ENCODE measurements at regions not wholly inside any gene's neighbourhood (a gene's known extent, or its start where the extent isn't known, plus 50 kb on each side); places are given as distances from the start of the nearest gene placed in this dataset.

DNA sequence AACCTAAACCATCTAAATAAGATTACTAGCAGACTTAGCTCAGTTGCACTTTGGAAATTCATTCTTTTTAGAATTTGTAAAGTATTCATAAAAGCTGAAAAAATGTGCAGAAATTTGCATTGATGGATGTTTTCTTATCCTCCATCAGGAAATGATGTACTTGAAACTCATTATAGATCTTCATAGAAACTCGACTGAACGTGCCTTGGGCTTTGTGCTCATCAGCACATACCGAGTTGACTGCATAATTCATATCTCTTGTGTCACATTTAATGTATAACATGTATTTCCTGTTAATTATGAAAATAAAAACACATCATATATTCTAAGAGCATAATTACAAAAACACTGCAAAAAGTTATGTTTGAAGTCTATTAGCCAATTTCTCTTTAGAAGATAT, 290.9 kb upstream of the NR5A2 start:
- peaks cover 2% of the 10 kb centered on the region for H3K36me3 Mint-ChIP-seq
- peaks cover 0 to 3% (median 0%) of the 10 kb centered on the region in 3 donors for H3K9me3 Mint-ChIP-seq
- H3K27me3 Mint-ChIP-seq, result peaks cover 3% of the 10 kb centered on the region
- no peaks in the 10 kb centered on the region for H3K4me1 Mint-ChIP-seq
- no peak overlapping the region for H3K27ac Mint-ChIP-seq
- no peak overlapping the region for H3K4me3 Mint-ChIP-seq

- Mint-ChIP-seq H3K9me3 (peaks cover 0 to 3% (median 0%) of the 10 kb centered on the region in 3 donors), H3K4me1 (no peaks in the 10 kb centered on the region)
Measured at GRCh38 chr1:199741586-199741985, 285.9 kb upstream of the NR5A2 start.

GRCh38 chr1:199742547-199742946, 285.0 kb upstream of the NR5A2 start:
- Mint-ChIP-seq H3K9me3 (peaks cover 0 to 3% (median 0%) of the 10 kb centered on the region in 3 donors), H3K27me3 (peaks cover 3% of the 10 kb centered on the region), H3K36me3 (peaks cover 2% of the 10 kb centered on the region), H3K4me3 (no peak overlapping the region), H3K4me1 (no peaks in the 10 kb centered on the region), H3K27ac (no peak overlapping the region)

More at GRCh38 chr1:199741586-199741985, 285.9 kb upstream of the NR5A2 start:
- H3K36me3 Mint-ChIP-seq, result peaks cover 2% of the 10 kb centered on the region
- H3K4me3 Mint-ChIP-seq, result no peak overlapping the region
- H3K27ac Mint-ChIP-seq, result no peak overlapping the region
- peaks cover 3% of the 10 kb centered on the region for H3K27me3 Mint-ChIP-seq

DNA sequence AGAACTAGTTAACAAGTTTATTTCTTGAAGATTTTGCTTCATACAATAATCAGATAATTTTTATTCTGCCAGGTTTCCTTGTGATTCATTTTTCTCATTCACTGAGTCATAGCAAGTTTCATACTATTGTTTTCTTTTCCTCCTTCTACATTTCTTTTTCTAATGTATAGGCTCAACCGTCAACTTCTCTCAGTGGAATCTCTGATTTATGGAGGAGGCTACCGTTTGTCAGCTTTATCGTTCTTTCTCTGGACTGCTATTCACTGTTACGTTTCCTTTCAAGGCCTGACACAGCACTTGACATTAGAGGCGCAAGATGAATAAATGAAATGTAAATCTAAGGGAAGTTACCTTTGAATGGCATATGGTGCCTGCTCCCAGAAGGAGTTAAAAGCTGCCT, 284.3 kb upstream of the NR5A2 start:
- H3K27me3 Mint-ChIP-seq, result peaks cover 3% of the 10 kb centered on the region
- H3K4me1 Mint-ChIP-seq, result no peaks in the 10 kb centered on the region
- H3K36me3 Mint-ChIP-seq, result peaks cover 2% of the 10 kb centered on the region
- peaks cover 0 to 2% (median 0%) of the 10 kb centered on the region in 3 donors for H3K9me3 Mint-ChIP-seq
- H3K4me3 Mint-ChIP-seq, result no peak overlapping the region
- H3K27ac Mint-ChIP-seq, result no peak overlapping the region

- H3K9me3 Mint-ChIP-seq, result no peaks in the 10 kb centered on the region
- no peaks in the 10 kb centered on the region for H3K4me1 Mint-ChIP-seq
- peaks cover 9% of the 10 kb centered on the region for H3K27me3 Mint-ChIP-seq
- H3K36me3 Mint-ChIP-seq, result no peaks in the 10 kb centered on the region
- no peak overlapping the region for H3K4me3 Mint-ChIP-seq
- no peak overlapping the region for H3K27ac Mint-ChIP-seq
Measured at GRCh38 chr1:199746666-199747384, 280.7 kb upstream of the NR5A2 start.

DNA sequence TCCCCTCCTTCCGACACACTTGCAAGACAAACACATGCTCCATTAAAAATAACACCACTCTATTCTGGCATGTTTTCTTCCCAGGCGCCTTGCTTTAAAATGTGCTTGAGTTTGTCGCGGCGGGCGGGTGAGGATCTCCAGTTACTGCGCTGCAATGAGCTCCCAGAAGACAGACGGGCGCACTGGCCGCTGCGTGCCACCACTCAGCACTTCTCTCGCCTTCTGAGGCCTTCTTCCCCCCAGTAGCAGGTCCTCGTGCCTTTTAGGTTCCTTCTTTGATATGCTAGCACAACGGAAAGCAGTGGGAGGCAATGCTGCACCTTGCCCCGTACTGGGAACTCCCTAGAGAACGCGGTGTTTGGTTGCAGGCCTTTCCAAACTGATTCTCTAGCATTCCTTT, 279.5 kb upstream of the NR5A2 start:
- Mint-ChIP-seq H3K36me3 (no peaks in the 10 kb centered on the region), H3K9me3 (no peaks in the 10 kb centered on the region), H3K27me3 (peaks cover 9% of the 10 kb centered on the region)

DNA sequence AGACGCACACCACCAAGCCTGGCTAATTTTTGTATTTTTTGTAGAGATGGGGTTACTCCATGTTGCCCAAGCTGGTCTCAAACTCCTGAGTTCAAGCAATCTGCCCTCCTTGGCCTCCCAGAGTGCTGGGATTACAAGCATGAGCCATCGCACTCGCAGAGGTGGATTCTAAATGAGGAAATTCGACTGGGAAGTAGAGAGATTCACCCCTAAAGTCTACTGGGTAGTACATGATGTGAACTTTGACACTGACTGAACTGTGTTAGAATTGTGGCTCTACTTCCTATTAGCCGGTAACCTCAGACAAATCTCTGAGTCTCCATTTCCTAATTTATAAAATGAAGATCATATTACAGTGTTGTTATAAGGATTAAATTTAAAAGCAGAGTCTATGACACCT, 276.0 kb upstream of the NR5A2 start:
- no peak overlapping the region for H3K4me3 Mint-ChIP-seq
- H3K9me3 Mint-ChIP-seq, result no peaks in the 10 kb centered on the region
- no peak overlapping the region for H3K27ac Mint-ChIP-seq
- H3K36me3 Mint-ChIP-seq, result no peaks in the 10 kb centered on the region
- H3K4me1 Mint-ChIP-seq, result no peaks in the 10 kb centered on the region
- H3K27me3 Mint-ChIP-seq, result peaks cover 9% of the 10 kb centered on the region

More for the DNA sequence above, 279.5 kb upstream of the NR5A2 start:
- Mint-ChIP-seq H3K4me3 (no peak overlapping the region), H3K27ac (no peak overlapping the region), H3K4me1 (no peaks in the 10 kb centered on the region)

- H3K4me3 Mint-ChIP-seq, result no peak overlapping the region
- peaks cover 13% of the 10 kb centered on the region for H3K27me3 Mint-ChIP-seq
- no peaks in the 10 kb centered on the region for H3K4me1 Mint-ChIP-seq
- no peak overlapping the region for H3K27ac Mint-ChIP-seq
- H3K36me3 Mint-ChIP-seq, result peaks cover 2% of the 10 kb centered on the region
- no peaks in the 10 kb centered on the region for H3K9me3 Mint-ChIP-seq
Measured at GRCh38 chr1:199751962-199752687, 275.4 kb upstream of the NR5A2 start.

DNA sequence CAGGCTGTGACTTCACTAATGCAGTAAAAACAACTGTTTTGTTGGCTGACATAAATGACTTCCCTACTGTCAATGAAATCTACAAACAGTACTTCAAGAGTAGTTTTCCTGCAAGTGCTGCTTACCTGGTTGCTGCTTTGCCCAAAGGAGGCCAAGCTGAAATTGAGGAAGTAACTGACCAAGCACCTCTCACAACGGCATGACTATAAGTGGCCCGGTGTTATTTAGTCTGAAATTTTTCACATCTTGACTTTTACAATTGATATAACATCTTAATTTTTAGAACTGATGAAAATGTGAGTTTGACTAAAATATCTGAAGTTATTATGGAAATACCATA, 274.9 kb upstream of the NR5A2 start:
- no peaks in the 10 kb centered on the region for H3K4me1 Mint-ChIP-seq
- H3K36me3 Mint-ChIP-seq, result peaks cover 2% of the 10 kb centered on the region
- no peak overlapping the region for H3K27ac Mint-ChIP-seq
- H3K27me3 Mint-ChIP-seq, result peaks cover 13% of the 10 kb centered on the region
- no peak overlapping the region for H3K4me3 Mint-ChIP-seq
- no peaks in the 10 kb centered on the region for H3K9me3 Mint-ChIP-seq

GRCh38 chr1:199753513-199753912, 274.0 kb upstream of the NR5A2 start:
- H3K27ac Mint-ChIP-seq, result no peak overlapping the region
- H3K36me3 Mint-ChIP-seq, result peaks cover 2% of the 10 kb centered on the region
- peaks cover 13% of the 10 kb centered on the region for H3K27me3 Mint-ChIP-seq
- no peaks in the 10 kb centered on the region for H3K4me1 Mint-ChIP-seq
- H3K9me3 Mint-ChIP-seq, result no peaks in the 10 kb centered on the region
- H3K4me3 Mint-ChIP-seq, result no peak overlapping the region

GRCh38 chr1:199756066-199756465, 271.4 kb upstream of the NR5A2 start:
- Mint-ChIP-seq H3K9me3 (no peaks in the 10 kb centered on the region), H3K36me3 (peaks cover 2% of the 10 kb centered on the region), H3K4me3 (no peak overlapping the region), H3K4me1 (no peaks in the 10 kb centered on the region), H3K27me3 (peaks cover 11% of the 10 kb centered on the region), H3K27ac (no peak overlapping the region)

- H3K4me3 Mint-ChIP-seq, result no peak overlapping the region
- H3K36me3 Mint-ChIP-seq, result peaks cover 2% of the 10 kb centered on the region
- H3K9me3 Mint-ChIP-seq, result peaks cover 0 to 3% (median 0%) of the 10 kb centered on the region in 3 donors
- H3K4me1 Mint-ChIP-seq, result no peaks in the 10 kb centered on the region
- peaks cover 12% of the 10 kb centered on the region for H3K27me3 Mint-ChIP-seq
- no peak overlapping the region for H3K27ac Mint-ChIP-seq
Measured at GRCh38 chr1:199758626-199759255, 268.8 kb upstream of the NR5A2 start.

DNA sequence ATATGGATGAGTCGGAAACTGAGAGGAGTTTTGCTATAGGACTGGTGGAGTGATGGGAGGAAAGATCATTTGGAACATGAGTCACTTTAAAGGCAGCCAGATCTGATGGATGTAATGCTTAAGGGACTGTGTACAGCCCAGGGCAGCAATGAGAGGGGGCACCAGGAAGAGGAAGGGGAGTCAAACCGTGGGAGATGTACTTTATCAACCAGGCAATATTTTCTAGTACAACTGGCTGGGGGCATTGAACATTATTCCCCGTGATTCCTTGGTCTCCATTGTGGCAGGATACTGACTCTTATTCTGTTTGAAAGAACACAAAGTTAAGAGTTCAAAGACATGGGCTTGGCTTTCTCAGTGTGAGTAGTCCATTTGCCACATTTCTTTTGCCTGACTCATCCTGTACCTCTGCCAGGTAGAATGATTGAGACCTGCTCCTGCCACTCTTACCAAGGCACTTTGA, 268.2 kb upstream of the NR5A2 start:
- H3K27ac Mint-ChIP-seq, result no peak overlapping the region
- no peaks in the 10 kb centered on the region for H3K4me1 Mint-ChIP-seq
- peaks cover 0 to 3% (median 0%) of the 10 kb centered on the region in 3 donors for H3K9me3 Mint-ChIP-seq
- H3K27me3 Mint-ChIP-seq, result peaks cover 12% of the 10 kb centered on the region
- H3K36me3 Mint-ChIP-seq, result peaks cover 2% of the 10 kb centered on the region
- H3K4me3 Mint-ChIP-seq, result no peak overlapping the region

DNA sequence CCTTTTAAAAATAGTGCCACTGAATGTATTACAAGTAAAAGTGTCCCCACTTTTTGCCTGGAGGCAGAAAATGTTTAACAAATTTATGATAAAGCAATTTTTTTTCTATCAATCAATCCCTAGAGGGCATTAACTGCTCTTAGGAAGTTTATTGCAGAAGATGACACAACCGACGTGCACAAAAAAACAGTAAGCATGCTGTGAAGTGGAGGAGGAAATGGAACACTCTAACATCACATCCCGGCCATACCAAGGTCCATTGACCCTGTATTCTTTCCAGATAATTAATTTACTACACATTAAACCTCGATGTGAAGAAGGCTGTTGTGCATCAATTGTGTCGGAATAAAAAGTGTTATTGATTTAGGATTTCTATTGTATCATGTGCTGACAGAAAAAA, 264.9 kb upstream of the NR5A2 start:
- peaks cover 8% of the 10 kb centered on the region for H3K27me3 Mint-ChIP-seq
- no peaks in the 10 kb centered on the region for H3K4me1 Mint-ChIP-seq
- H3K9me3 Mint-ChIP-seq, result peaks cover 0 to 20% (median 18%) of the 10 kb centered on the region in 3 donors
- no peak overlapping the region for H3K4me3 Mint-ChIP-seq
- H3K36me3 Mint-ChIP-seq, result no peaks in the 10 kb centered on the region
- no peak overlapping the region for H3K27ac Mint-ChIP-seq

- H3K27me3 Mint-ChIP-seq, result peaks cover 6% of the 10 kb centered on the region
- no peak overlapping the region for H3K4me3 Mint-ChIP-seq
- H3K9me3 Mint-ChIP-seq, result peaks cover 0 to 26% (median 18%) of the 10 kb centered on the region in 3 donors
- no peak overlapping the region for H3K27ac Mint-ChIP-seq
- H3K36me3 Mint-ChIP-seq, result no peaks in the 10 kb centered on the region
- no peaks in the 10 kb centered on the region for H3K4me1 Mint-ChIP-seq
Measured at GRCh38 chr1:199766218-199766792, 261.2 kb upstream of the NR5A2 start.

Measured in IgD-negative memory B cell (primary cell).